ENCODE measurements at regions not wholly inside any gene's neighbourhood (a gene's known extent, or its start where the extent isn't known, plus 50 kb on each side); places are given as distances from the start of the nearest gene placed in this dataset.

GRCh38 chr3:86152620-86153019 is 838.3 kb downstream of the VGLL3 start:
- DNase-seq = no peak

GRCh38 chr3:86149054-86149453 is 841.9 kb downstream of the VGLL3 start:
- no peak for DNase-seq

- no peak for DNase-seq
Measured at GRCh38 chr3:86147119-86147518, 843.8 kb downstream of the VGLL3 start.

- no peak for DNase-seq
Measured at GRCh38 chr3:86126552-86126951, 864.4 kb downstream of the VGLL3 start.
